Neural progenitor cell (in vitro differentiated cells): ENCODE measurements at regions not wholly inside any gene's neighbourhood (a gene's known extent, or its start where the extent isn't known, plus 50 kb on each side); places are given as distances from the start of the nearest gene placed in this dataset.
A peak's percentile ranks its signal among the peaks of the same experiment; 100 is the strongest.

Experiments
- DNase-seq: peaks from one replicate; pipeline ENCODE4 v3.0.0-alpha.2; 2016; ENCODE audit warnings: low spot score
- H2AFZ ChIP-seq: fragments of 200-600 bp; sonication (generic); replicated peaks from 2 replicates; pipeline ENCODE4 v1.6.1; 2016; ENCODE audit warnings: antibody characterized with exemption
- H3F3A ChIP-seq: fragments of 200-600 bp; sonication (generic); 2 replicates; pipeline ENCODE4 v1.6.1; 2016; ENCODE audit warnings: antibody characterized with exemption, low read depth
- H3K27ac ChIP-seq: fragments of 200-600 bp; sonication (generic); 2 replicates; pipeline ENCODE4 v1.5.1; 2016; ENCODE audit warnings: mild to moderate bottlenecking
- H3K27me3 ChIP-seq: fragments of 200-600 bp; sonication (generic); 2 replicates; pipeline ENCODE4 v1.6.1; 2016; ENCODE audit warnings: mild to moderate bottlenecking, moderate library complexity
- H3K36me3 ChIP-seq: fragments of 200-600 bp; sonication (generic); 2 replicates; pipeline ENCODE4 v1.5.1; 2016
- H3K4me1 ChIP-seq: fragments of 200-600 bp; sonication (generic); 2 replicates; pipeline ENCODE4 v1.6.1; 2016; ENCODE audit warnings: mixed run types
- H3K4me2 ChIP-seq: fragments of 200-600 bp; sonication (generic); 2 replicates; pipeline ENCODE4 v1.6.1; 2016
- H3K4me3 ChIP-seq: fragments of 200-600 bp; sonication (generic); 2 replicates; pipeline ENCODE4 v1.5.1; 2016
- H3K79me2 ChIP-seq: fragments of 200-600 bp; sonication (generic); 2 replicates; pipeline ENCODE4 v1.6.1; 2016; ENCODE audit warnings: low read depth
- H3K9ac ChIP-seq: fragments of 200-600 bp; sonication (generic); 2 replicates; pipeline ENCODE4 v1.6.1; 2016
- H3K9me3 ChIP-seq: fragments of 200-600 bp; sonication (generic); 2 replicates; pipeline ENCODE4 v1.5.1; 2016; ENCODE audit warnings: low read depth
- H4K20me1 ChIP-seq: fragments of 200-600 bp; sonication (generic); 2 replicates; pipeline ENCODE4 v1.6.1; 2016; ENCODE audit warnings: low read depth
- H3K27ac Mint-ChIP-seq: 3 replicates; pipeline ENCODE4 v1.8.0; 2021; ENCODE audit warnings: mixed read lengths
- H3K27me3 Mint-ChIP-seq: 2 replicates; pipeline ENCODE4 v1.8.0; 2022; ENCODE audit warnings: low read depth, mild to moderate bottlenecking, inconsistent platforms, moderate library complexity, mixed read lengths; ENCODE audit not compliant: insufficient read depth
- H3K36me3 Mint-ChIP-seq: 3 replicates; pipeline ENCODE4 v1.8.0; 2021; ENCODE audit warnings: mixed read lengths
- H3K4me1 Mint-ChIP-seq: 3 replicates; pipeline ENCODE4 v1.8.0; 2021; ENCODE audit warnings: mixed read lengths
- H3K4me3 Mint-ChIP-seq: 3 replicates; pipeline ENCODE4 v1.8.0; 2021; ENCODE audit warnings: mild to moderate bottlenecking, moderate library complexity, mixed read lengths
- H3K9me3 Mint-ChIP-seq: 3 replicates; pipeline ENCODE4 v1.8.0; 2020; ENCODE audit warnings: mixed read lengths
- EZH2 ChIP-seq: fragments of 200-600 bp; sonication (generic); IDR thresholded peaks from 2 replicates; pipeline ENCODE4 v1.6.1; 2017; ENCODE audit warnings: antibody characterized with exemption, mild to moderate bottlenecking, moderate library complexity
- EZH2phosphoT487 ChIP-seq: fragments of 200-600 bp; sonication (generic); IDR thresholded peaks from 2 replicates; pipeline ENCODE4 v1.6.1; 2017; ENCODE audit warnings: antibody characterized with exemption
- TF ChIP-seq, protein P1 (sequence below): fragments of 200-600 bp; sonication (generic); IDR thresholded peaks from 2 replicates; pipeline ENCODE4 v1.5.1; 2017; ENCODE audit warnings: antibody characterized with exemption, mild to moderate bottlenecking

GRCh38 chr19:28401739-28402424 lies 811.1 kb downstream of the UQCRFS1 start:
- Histone ChIP-seq H2AFZ (no peak overlapping the region), H3K4me1 (peaks cover 18% of the 10 kb centered on the region), H3K79me2 (no peaks in the 10 kb centered on the region), H3K4me2 (peak overlapping the region; percentile 52), H3F3A (no peaks in the 10 kb centered on the region), H3K9me3 (no peaks in the 10 kb centered on the region), H3K36me3 (no peaks in the 10 kb centered on the region), H3K27ac (no peak overlapping the region), H4K20me1 (no peaks in the 10 kb centered on the region), H3K27me3 (no peaks in the 10 kb centered on the region), H3K9ac (no peak overlapping the region), H3K4me3 (no peak overlapping the region)
- H3K4me1 Mint-ChIP-seq, result peaks cover 35% of the 10 kb centered on the region
- H3K36me3 Mint-ChIP-seq, result no peaks in the 10 kb centered on the region
- DNase-seq, result no peak
- H3K27ac Mint-ChIP-seq, result no peak overlapping the region
- peaks cover 2% of the 10 kb centered on the region for H3K27me3 Mint-ChIP-seq
- TF ChIP-seq EZH2phosphoT487 (no peak), EZH2 (no peak)
- TF ChIP-seq, protein P1, sequence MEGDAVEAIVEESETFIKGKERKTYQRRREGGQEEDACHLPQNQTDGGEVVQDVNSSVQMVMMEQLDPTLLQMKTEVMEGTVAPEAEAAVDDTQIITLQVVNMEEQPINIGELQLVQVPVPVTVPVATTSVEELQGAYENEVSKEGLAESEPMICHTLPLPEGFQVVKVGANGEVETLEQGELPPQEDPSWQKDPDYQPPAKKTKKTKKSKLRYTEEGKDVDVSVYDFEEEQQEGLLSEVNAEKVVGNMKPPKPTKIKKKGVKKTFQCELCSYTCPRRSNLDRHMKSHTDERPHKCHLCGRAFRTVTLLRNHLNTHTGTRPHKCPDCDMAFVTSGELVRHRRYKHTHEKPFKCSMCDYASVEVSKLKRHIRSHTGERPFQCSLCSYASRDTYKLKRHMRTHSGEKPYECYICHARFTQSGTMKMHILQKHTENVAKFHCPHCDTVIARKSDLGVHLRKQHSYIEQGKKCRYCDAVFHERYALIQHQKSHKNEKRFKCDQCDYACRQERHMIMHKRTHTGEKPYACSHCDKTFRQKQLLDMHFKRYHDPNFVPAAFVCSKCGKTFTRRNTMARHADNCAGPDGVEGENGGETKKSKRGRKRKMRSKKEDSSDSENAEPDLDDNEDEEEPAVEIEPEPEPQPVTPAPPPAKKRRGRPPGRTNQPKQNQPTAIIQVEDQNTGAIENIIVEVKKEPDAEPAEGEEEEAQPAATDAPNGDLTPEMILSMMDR, result no peak
- no peaks in the 10 kb centered on the region for H3K9me3 Mint-ChIP-seq
- no peak overlapping the region for H3K4me3 Mint-ChIP-seq

GRCh38 chr19:28400953-28401671 lies 811.8 kb downstream of the UQCRFS1 start:
- Mint-ChIP-seq H3K4me1 (peaks cover 35% of the 10 kb centered on the region), H3K27ac (no peak overlapping the region)

GRCh38 chr19:28399187-28399586 lies 813.8 kb downstream of the UQCRFS1 start:
- Mint-ChIP-seq H3K9me3 (no peaks in the 10 kb centered on the region), H3K36me3 (no peaks in the 10 kb centered on the region), H3K4me1 (peaks cover 29% of the 10 kb centered on the region), H3K4me3 (peak overlapping the region; percentile 27), H3K27me3 (no peaks in the 10 kb centered on the region), H3K27ac (no peak overlapping the region)
- Histone ChIP-seq H3K4me3 (no peak overlapping the region), H4K20me1 (no peaks in the 10 kb centered on the region), H3K4me2 (no peak overlapping the region), H3F3A (peaks cover 3% of the 10 kb centered on the region), H3K79me2 (no peaks in the 10 kb centered on the region), H3K9me3 (no peaks in the 10 kb centered on the region), H3K4me1 (peaks cover 23% of the 10 kb centered on the region), H3K27ac (no peak overlapping the region), H3K27me3 (no peaks in the 10 kb centered on the region), H3K9ac (no peak overlapping the region), H3K36me3 (no peaks in the 10 kb centered on the region), H2AFZ (no peak overlapping the region)
- no peak for DNase-seq
- TF ChIP-seq EZH2phosphoT487 (no peak), EZH2 (no peak)
- TF ChIP-seq, protein P1, result no peak

More at GRCh38 chr19:28400953-28401671, 811.8 kb downstream of the UQCRFS1 start:
- H3K36me3 Mint-ChIP-seq, result no peaks in the 10 kb centered on the region
- no peaks in the 10 kb centered on the region for H3K27me3 Mint-ChIP-seq
- Histone ChIP-seq H2AFZ (no peak overlapping the region), H3K36me3 (no peaks in the 10 kb centered on the region), H4K20me1 (no peaks in the 10 kb centered on the region), H3K27ac (no peak overlapping the region), H3K9ac (no peak overlapping the region), H3F3A (no peaks in the 10 kb centered on the region), H3K4me1 (peaks cover 18% of the 10 kb centered on the region), H3K79me2 (no peaks in the 10 kb centered on the region), H3K27me3 (no peaks in the 10 kb centered on the region), H3K9me3 (no peaks in the 10 kb centered on the region), H3K4me2 (peak overlapping the region; percentile 52), H3K4me3 (no peak overlapping the region)
- H3K4me3 Mint-ChIP-seq, result no peak overlapping the region
- H3K9me3 Mint-ChIP-seq, result no peaks in the 10 kb centered on the region
- no peak for DNase-seq
- TF ChIP-seq, protein P1, result no peak
- TF ChIP-seq EZH2phosphoT487, result no peak
- TF ChIP-seq EZH2, result no peak
